Endothelial cell of umbilical vein (primary cell): ENCODE measurements at regions not wholly inside any gene's neighbourhood (a gene's known extent, or its start where the extent isn't known, plus 50 kb on each side); places are given as distances from the start of the nearest gene placed in this dataset.

Experiments
- BruUV-seq: library from RNA; stranded (reverse); fragments of 400-500 nt; replicated peaks from 2 replicates; lab custom pipeline; 2021; lab: Mats Ljungman, UMichigan
- CTCF ChIA-PET: fragments of 300-600, 350-600 bp; sonication (Branson Sonifier 250); formaldehyde crosslinking; loops from one replicate; lab custom pipeline; 2021; ENCODE audit warnings: antibody characterized with exemption, inconsistent platforms; lab: Charles Lee
- POLR2A ChIA-PET: fragments of 300-600, 350-600 bp; sonication (Branson Sonifier 250); formaldehyde crosslinking; loops from one replicate; lab custom pipeline; 2021; ENCODE audit warnings: antibody characterized with exemption, inconsistent platforms; lab: Charles Lee
- DNase-seq: peaks from one replicate; pipeline ENCODE4 v3.0.0-alpha.2; 2011; ENCODE audit warnings: low read depth, low spot score
- FAIRE-seq: peaks from 2 replicates; lab custom pipeline; 2011; peaks lifted over from hg19 to GRCh38; lab: Jason Lieb, UNC
- H2AFZ ChIP-seq: 2 replicates; pipeline ENCODE4 v1.6.0; 2012; ENCODE audit warnings: low read depth, low read length, control low read depth, inconsistent platforms
- H3K27ac ChIP-seq: 2 replicates; pipeline ENCODE4 v1.5.1; 2011; ENCODE audit warnings: low read depth, mild to moderate bottlenecking, control low read depth, low read length, moderate library complexity; ENCODE audit not compliant: insufficient read depth
- H3K27me3 ChIP-seq, 2 experiments: 2 replicates each; pipeline versions ENCODE4 v1.6.0 to v1.6.1; 2011; ENCODE audit warnings: low read length in 2 of 2, mixed read lengths in 1 of 2; ENCODE audit not compliant: control insufficient read depth in 2 of 2, insufficient read depth in 2 of 2
- H3K36me3 ChIP-seq, 2 experiments: 2 replicates in 1 of 2; 3 replicates in 1 of 2; pipeline ENCODE4 v1.5.1; 2011; ENCODE audit warnings: low read length in 2 of 2, mild to moderate bottlenecking in 1 of 2, moderate library complexity in 1 of 2; ENCODE audit not compliant: control insufficient read depth in 2 of 2, insufficient read depth in 2 of 2; ENCODE audit errors: extremely low read depth in 1 of 2
- H3K4me1 ChIP-seq: 3 replicates; pipeline ENCODE4 v1.5.1; 2011; ENCODE audit warnings: mild to moderate bottlenecking, low read length; ENCODE audit not compliant: control insufficient read depth, insufficient read depth; ENCODE audit errors: extremely low read depth
- H3K4me2 ChIP-seq: 2 replicates; pipeline ENCODE4 v1.6.1; 2011; ENCODE audit warnings: low read length, control low read depth, mixed read lengths; ENCODE audit not compliant: insufficient read depth
- H3K4me3 ChIP-seq, 3 experiments: fragments of 200-600 bp in 1 of 3; sonication (generic), shearing (Covaris generic) in 1 of 3; replicated peaks in 1 of 3; 2 replicates each; pipeline ENCODE4 v1.5.1; 2011 to 2016; ENCODE audit warnings: control low read depth in 3 of 3, low read length in 3 of 3, mild to moderate bottlenecking in 2 of 3, inconsistent platforms in 1 of 3, low read depth in 1 of 3, moderate library complexity in 1 of 3; ENCODE audit not compliant: insufficient read depth in 1 of 3
- H3K79me2 ChIP-seq: 2 replicates; pipeline ENCODE4 v1.6.0; 2012; ENCODE audit warnings: low read length, inconsistent platforms; ENCODE audit not compliant: control insufficient read depth, insufficient read depth
- H3K9ac ChIP-seq: replicated peaks from 2 replicates; pipeline ENCODE3; 2011; ENCODE audit warnings: low read length, control low read depth; ENCODE audit not compliant: insufficient read depth; ENCODE audit errors: extremely low read depth
- H3K9me1 ChIP-seq: replicated peaks from 3 replicates; pipeline ENCODE4 v1.6.0; 2011; ENCODE audit warnings: mild to moderate bottlenecking, low read length; ENCODE audit not compliant: control insufficient read depth, insufficient read depth; ENCODE audit errors: extremely low read depth
- H3K9me3 ChIP-seq: replicated peaks from 2 replicates; pipeline ENCODE4 v1.5.1; 2012; ENCODE audit warnings: low read length, inconsistent platforms; ENCODE audit not compliant: control insufficient read depth, insufficient read depth
- H4K20me1 ChIP-seq: replicated peaks from 2 replicates; pipeline ENCODE3; 2011; ENCODE audit warnings: mild to moderate bottlenecking, low read length; ENCODE audit not compliant: control insufficient read depth, insufficient read depth; ENCODE audit errors: extremely low read depth
- CTCF ChIP-seq, 2 donors: IDR thresholded peaks; 1 replicate in 1 of 2; 2 replicates in 1 of 2; pipeline ENCODE4 v1.5.1; 2011; ENCODE audit warnings: low read length in 2 of 2, mild to moderate bottlenecking in 2 of 2, moderate library complexity in 2 of 2, control low read depth in 1 of 2, inconsistent platforms in 1 of 2, low read depth in 1 of 2; ENCODE audit not compliant: insufficient read depth in 1 of 2; ENCODE audit errors: extremely low read depth in 1 of 2
- EZH2 ChIP-seq: IDR thresholded peaks from 2 replicates; pipeline ENCODE4 v1.6.1; 2012; ENCODE audit warnings: borderline replicate concordance, low read depth, mild to moderate bottlenecking, moderate library complexity, low read length, inconsistent platforms; ENCODE audit not compliant: severe bottlenecking
- FOS ChIP-seq: IDR thresholded peaks from 2 replicates; pipeline ENCODE4 v1.6.1; 2011; ENCODE audit warnings: mild to moderate bottlenecking, low read length, moderate library complexity, borderline replicate concordance; ENCODE audit not compliant: insufficient read depth
- GATA2 ChIP-seq: IDR thresholded peaks from 2 replicates; pipeline ENCODE4 v1.7.0; 2011; ENCODE audit warnings: low read depth, mild to moderate bottlenecking, moderate library complexity, mixed read lengths, low read length; ENCODE audit not compliant: insufficient read length, insufficient read depth
- JUN ChIP-seq: IDR thresholded peaks from 2 replicates; pipeline ENCODE4 v1.6.1; 2011; ENCODE audit warnings: borderline replicate concordance, low read depth; ENCODE audit not compliant: insufficient read length, insufficient read depth
- MAX ChIP-seq: IDR thresholded peaks from 2 replicates; pipeline ENCODE4 v1.6.1; 2011; ENCODE audit not compliant: insufficient read depth, insufficient read length
- MYC ChIP-seq: IDR thresholded peaks from one replicate; pipeline ENCODE4 v1.6.1; 2011; ENCODE audit warnings: mild to moderate bottlenecking, low read depth, low read length
- POLR2A ChIP-seq: IDR thresholded peaks from 2 replicates; pipeline ENCODE4 v1.6.1; 2012; ENCODE audit warnings: low read depth, mild to moderate bottlenecking, control low read depth, low read length
- POLR2AphosphoS5 ChIP-seq: IDR thresholded peaks from 2 replicates; pipeline ENCODE4 v1.6.1; 2012; ENCODE audit warnings: low read depth, mild to moderate bottlenecking, control low read depth, low read length, moderate library complexity; ENCODE audit not compliant: insufficient read depth
- dilution Hi-C: fragments of 300-500 bp; cut with MboI; formaldehyde crosslinking; loops from one replicate; pipeline ENCODE4 v1.15.0; 2019; ENCODE audit warnings: low sequenced_read_pairs; ENCODE audit not compliant: extremely low pct_ligation_motif_present
- intact Hi-C: fragments of 100-400 bp; cut with micrococcal nuclease; formaldehyde crosslinking; loops from one replicate; pipeline ENCODE4 v1.10.0; 2022

GRCh38 chr1:224873434-224874369 is 55.8 kb upstream of the DNAH14 start:
- ChIA-PET CTCF (interaction anchor here (1.0 to 1.5 kb wide), 4 partner anchors 9 to 49 kb away, joined by 3 to 5 read pairs (median 3); no protein-coding TSS in a partner anchor), POLR2A (no interaction called here)
- no peaks in the 10 kb centered on the region for H3K4me1 ChIP-seq
- intact Hi-C loops: no loop called here
- no peaks in the 10 kb centered on the region for H3K36me3 ChIP-seq
- FAIRE-seq (no peak), DNase-seq (no peak)
- no TSS peak for BruUV-seq
- H2AFZ ChIP-seq: no peak overlapping the region
- no peak overlapping the region for H3K4me2 ChIP-seq
- H3K4me3 ChIP-seq: no peak overlapping the region
- H4K20me1 ChIP-seq: no peaks in the 10 kb centered on the region
- dilution Hi-C loops: no loop called here
- H3K27me3 ChIP-seq: peaks cover 0 to 4% of the 10 kb centered on the region in 2 experiments
- TF ChIP-seq MAX: no peak
- H3K9me1 ChIP-seq: no peaks in the 10 kb centered on the region
- H3K9ac ChIP-seq: no peak overlapping the region
- H3K79me2 ChIP-seq: no peaks in the 10 kb centered on the region
- H3K27ac ChIP-seq: no peak overlapping the region
- no peaks in the 10 kb centered on the region for H3K9me3 ChIP-seq

DNA sequence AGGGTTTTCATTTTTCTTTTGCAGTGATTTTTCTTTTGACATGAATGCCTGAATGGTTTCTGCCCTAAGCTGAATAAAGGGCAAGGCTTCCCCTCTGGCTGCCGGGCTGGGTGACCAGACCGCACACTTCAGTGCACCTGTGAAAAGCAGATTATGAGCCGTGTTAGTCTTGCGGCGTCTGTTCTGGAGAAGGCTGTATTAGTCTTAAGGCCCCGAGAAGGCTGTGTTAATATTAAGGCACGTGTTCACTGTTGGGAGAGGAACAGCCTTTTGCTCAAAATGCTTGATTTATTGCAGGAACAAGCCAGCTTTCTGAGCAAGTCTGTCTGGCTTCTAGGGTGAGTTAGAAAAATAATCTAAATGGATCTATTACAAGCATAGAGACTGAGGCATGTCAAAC is 54.7 kb upstream of the DNAH14 start:
- Histone ChIP-seq H4K20me1 (no peaks in the 10 kb centered on the region), H3K27ac (no peak overlapping the region), H3K27me3 (peaks cover 0 to 4% of the 10 kb centered on the region in 2 experiments), H3K9ac (no peak overlapping the region), H3K4me3 (no peak overlapping the region), H3K9me3 (no peaks in the 10 kb centered on the region), H3K4me1 (no peaks in the 10 kb centered on the region), H3K79me2 (no peaks in the 10 kb centered on the region), H2AFZ (no peak overlapping the region), H3K9me1 (no peaks in the 10 kb centered on the region), H3K36me3 (no peaks in the 10 kb centered on the region), H3K4me2 (no peak overlapping the region)
- FAIRE-seq: no peak
- no TSS peak for BruUV-seq
- TF ChIP-seq FOS (no peak), EZH2 (no peak), POLR2AphosphoS5 (no peak), MAX (no peak), MYC (no peak), CTCF (IDR thresholded peaks at IDR 0.05; ENCODE audit: extremely low read depth in 1 of 2, insufficient read depth in 1 of 2, low read depth in 1 of 2, low read length in 2 of 2) (no peak), GATA2 (no peak), JUN (no peak), POLR2A (no peak)
- POLR2A ChIA-PET: no interaction called here
- dilution Hi-C loops: no loop called here
- intact Hi-C loops: no loop called here
- DNase-seq: no peak
- CTCF ChIA-PET: interaction anchor here (1.0 to 1.4 kb wide), 3 partner anchors 7 to 48 kb away, joined by 3 to 5 read pairs (median 3); no protein-coding TSS in a partner anchor
